ENCODE measurements at regions not wholly inside any gene's neighbourhood (a gene's known extent, or its start where the extent isn't known, plus 50 kb on each side); places are given as distances from the start of the nearest gene placed in this dataset.

DNA sequence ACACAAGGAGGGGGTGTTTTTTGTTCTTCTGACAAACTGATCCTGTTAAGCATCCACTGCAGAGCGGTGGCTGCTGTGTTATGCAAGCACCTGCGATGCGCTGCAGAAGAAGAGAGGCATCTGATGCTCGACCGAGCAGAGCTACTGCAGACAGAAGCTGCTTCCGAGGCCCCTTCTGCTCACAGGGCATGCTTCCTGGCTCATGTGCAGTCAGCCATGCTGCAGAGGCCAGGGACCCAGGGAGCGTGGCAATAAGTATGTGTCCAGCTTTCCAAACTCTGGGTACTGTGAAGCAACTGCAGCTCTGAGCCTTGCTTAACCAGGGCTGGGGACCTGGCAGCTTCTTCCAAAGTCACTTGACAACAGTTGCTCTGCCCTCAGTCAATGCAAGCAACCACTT, 448.6 kb upstream of the RBFOX1 start:
- TF ChIP-seq POLR2A (IDR thresholded peaks at IDR 0.05): no peak
- TF ChIP-seq, protein P1, sequence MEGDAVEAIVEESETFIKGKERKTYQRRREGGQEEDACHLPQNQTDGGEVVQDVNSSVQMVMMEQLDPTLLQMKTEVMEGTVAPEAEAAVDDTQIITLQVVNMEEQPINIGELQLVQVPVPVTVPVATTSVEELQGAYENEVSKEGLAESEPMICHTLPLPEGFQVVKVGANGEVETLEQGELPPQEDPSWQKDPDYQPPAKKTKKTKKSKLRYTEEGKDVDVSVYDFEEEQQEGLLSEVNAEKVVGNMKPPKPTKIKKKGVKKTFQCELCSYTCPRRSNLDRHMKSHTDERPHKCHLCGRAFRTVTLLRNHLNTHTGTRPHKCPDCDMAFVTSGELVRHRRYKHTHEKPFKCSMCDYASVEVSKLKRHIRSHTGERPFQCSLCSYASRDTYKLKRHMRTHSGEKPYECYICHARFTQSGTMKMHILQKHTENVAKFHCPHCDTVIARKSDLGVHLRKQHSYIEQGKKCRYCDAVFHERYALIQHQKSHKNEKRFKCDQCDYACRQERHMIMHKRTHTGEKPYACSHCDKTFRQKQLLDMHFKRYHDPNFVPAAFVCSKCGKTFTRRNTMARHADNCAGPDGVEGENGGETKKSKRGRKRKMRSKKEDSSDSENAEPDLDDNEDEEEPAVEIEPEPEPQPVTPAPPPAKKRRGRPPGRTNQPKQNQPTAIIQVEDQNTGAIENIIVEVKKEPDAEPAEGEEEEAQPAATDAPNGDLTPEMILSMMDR (IDR thresholded peaks at IDR 0.05): no peak
